Neural progenitor cell (in vitro differentiated cells): ENCODE measurements at regions not wholly inside any gene's neighbourhood (a gene's known extent, or its start where the extent isn't known, plus 50 kb on each side); places are given as distances from the start of the nearest gene placed in this dataset.

Source experiments
- EZH2 ChIP-seq: fragments of 200-600 bp; sonication (generic); IDR thresholded peaks from 2 replicates; pipeline ENCODE4 v1.6.1; 2017; ENCODE audit warnings: antibody characterized with exemption, mild to moderate bottlenecking, moderate library complexity
- EZH2phosphoT487 ChIP-seq: fragments of 200-600 bp; sonication (generic); IDR thresholded peaks from 2 replicates; pipeline ENCODE4 v1.6.1; 2017; ENCODE audit warnings: antibody characterized with exemption
- TF ChIP-seq, protein P1 (sequence below): fragments of 200-600 bp; sonication (generic); IDR thresholded peaks from 2 replicates; pipeline ENCODE4 v1.5.1; 2017; ENCODE audit warnings: antibody characterized with exemption, mild to moderate bottlenecking

- TF ChIP-seq, protein P1, sequence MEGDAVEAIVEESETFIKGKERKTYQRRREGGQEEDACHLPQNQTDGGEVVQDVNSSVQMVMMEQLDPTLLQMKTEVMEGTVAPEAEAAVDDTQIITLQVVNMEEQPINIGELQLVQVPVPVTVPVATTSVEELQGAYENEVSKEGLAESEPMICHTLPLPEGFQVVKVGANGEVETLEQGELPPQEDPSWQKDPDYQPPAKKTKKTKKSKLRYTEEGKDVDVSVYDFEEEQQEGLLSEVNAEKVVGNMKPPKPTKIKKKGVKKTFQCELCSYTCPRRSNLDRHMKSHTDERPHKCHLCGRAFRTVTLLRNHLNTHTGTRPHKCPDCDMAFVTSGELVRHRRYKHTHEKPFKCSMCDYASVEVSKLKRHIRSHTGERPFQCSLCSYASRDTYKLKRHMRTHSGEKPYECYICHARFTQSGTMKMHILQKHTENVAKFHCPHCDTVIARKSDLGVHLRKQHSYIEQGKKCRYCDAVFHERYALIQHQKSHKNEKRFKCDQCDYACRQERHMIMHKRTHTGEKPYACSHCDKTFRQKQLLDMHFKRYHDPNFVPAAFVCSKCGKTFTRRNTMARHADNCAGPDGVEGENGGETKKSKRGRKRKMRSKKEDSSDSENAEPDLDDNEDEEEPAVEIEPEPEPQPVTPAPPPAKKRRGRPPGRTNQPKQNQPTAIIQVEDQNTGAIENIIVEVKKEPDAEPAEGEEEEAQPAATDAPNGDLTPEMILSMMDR, result no peak
- no peak for TF ChIP-seq EZH2
- no peak for TF ChIP-seq EZH2phosphoT487
Measured at GRCh38 chr11:100585728-100586127, 101.4 kb upstream of the ARHGAP42 start.
